Thyroid gland (tissue), 4 donors: ENCODE measurements at regions not wholly inside any gene's neighbourhood (a gene's known extent, or its start where the extent isn't known, plus 50 kb on each side); places are given as distances from the start of the nearest gene placed in this dataset.

ENCODE experiments used
- DNase-seq, 2 donors: peaks; one replicate each; pipeline ENCODE4 v3.0.0-alpha.2; 2019
- H3K27ac ChIP-seq, 3 donors: fragments of 200-600 bp; sonication (generic); 1 replicate in 2 of 3; 2 replicates in 1 of 3; pipeline ENCODE4 v1.5.1; 2016 to 2019; ENCODE audit warnings: mild to moderate bottlenecking in 1 of 3, moderate library complexity in 1 of 3
- H3K27me3 ChIP-seq: fragments of 200-600 bp; sonication (generic); one replicate; pipeline ENCODE4 v1.5.1; 2019
- H3K36me3 ChIP-seq, 2 donors: fragments of 200-600 bp; sonication (generic); one replicate each; pipeline ENCODE4 v1.5.1; 2016 to 2019
- H3K4me1 ChIP-seq, 2 donors: fragments of 200-600 bp; sonication (generic); one replicate each; pipeline ENCODE4 v1.5.1; 2017 to 2019
- H3K4me3 ChIP-seq, 3 donors: fragments of 200-600 bp; sonication (generic); replicated peaks in 1 of 3; 1 replicate in 2 of 3; 2 replicates in 1 of 3; pipeline ENCODE4 v1.5.1; 2016; ENCODE audit warnings: mild to moderate bottlenecking in 1 of 3
- H3K9me3 ChIP-seq: fragments of 200-600 bp; sonication (generic); one replicate; pipeline ENCODE4 v1.5.1; 2017
- POLR2A ChIP-seq, 2 donors: fragments of 450-650 bp; IDR thresholded peaks; one replicate each; pipeline ENCODE4 v1.6.1; 2017; ENCODE audit warnings: antibody characterized with exemption in 2 of 2, mild to moderate bottlenecking in 2 of 2, moderate library complexity in 1 of 2
- WGBS, 2 donors: methylation state at CpG; one replicate each; pipeline ENCODE4 v1.1.5; 2017; 5-methylcytosine and 5-hydroxymethylcytosine counted together
- intact Hi-C: fragments of 100-400 bp; cut with DNase I; formaldehyde crosslinking; loops from one replicate; pipeline ENCODE4 v1.15.1; 2023
- TF ChIP-seq, protein P1 (sequence below), 6 experiments: fragments of 200-600 bp in 3 of 6; fragments of 450-650 bp in 3 of 6; sonication (generic) in 3 of 6; IDR thresholded peaks; one replicate each; pipeline ENCODE4 v1.5.1; 2016 to 2019; ENCODE audit warnings: antibody characterized with exemption in 6 of 6, mild to moderate bottlenecking in 2 of 6, inconsistent platforms in 1 of 6, moderate library complexity in 1 of 6

DNA sequence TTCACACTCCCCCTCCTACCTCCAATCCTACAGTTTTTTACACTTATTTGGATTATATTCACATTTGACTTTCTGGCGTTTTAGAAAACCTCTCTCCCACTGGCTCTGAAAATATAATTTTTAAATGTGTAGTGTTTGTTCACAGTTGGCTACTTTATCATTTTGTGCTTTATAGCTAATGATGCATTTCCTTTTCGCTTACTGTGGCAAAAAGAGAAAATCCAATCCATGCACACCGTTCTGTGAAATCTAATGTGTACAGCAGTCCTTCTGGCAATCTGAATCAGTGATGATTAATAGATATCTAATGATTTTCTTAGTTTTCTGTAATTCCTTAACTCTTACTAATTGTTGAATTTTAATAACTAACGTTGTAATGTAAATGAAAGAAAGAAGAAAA, 271.5 kb downstream of the ARAP2 start:
- H3K4me1 ChIP-seq: no peaks in the 10 kb centered on the region
- no peak overlapping the region for H3K27ac ChIP-seq
- intact Hi-C loops: no loop called here
- H3K36me3 ChIP-seq: no peaks in the 10 kb centered on the region
- no peak for DNase-seq
- WGBS, 2 donors: 40 to 42% methylated on average over 4 of the region's 4 CpGs
- no peaks in the 10 kb centered on the region for H3K9me3 ChIP-seq
- no peak for TF ChIP-seq POLR2A (IDR thresholded peaks at IDR 0.05)
- TF ChIP-seq, protein P1, sequence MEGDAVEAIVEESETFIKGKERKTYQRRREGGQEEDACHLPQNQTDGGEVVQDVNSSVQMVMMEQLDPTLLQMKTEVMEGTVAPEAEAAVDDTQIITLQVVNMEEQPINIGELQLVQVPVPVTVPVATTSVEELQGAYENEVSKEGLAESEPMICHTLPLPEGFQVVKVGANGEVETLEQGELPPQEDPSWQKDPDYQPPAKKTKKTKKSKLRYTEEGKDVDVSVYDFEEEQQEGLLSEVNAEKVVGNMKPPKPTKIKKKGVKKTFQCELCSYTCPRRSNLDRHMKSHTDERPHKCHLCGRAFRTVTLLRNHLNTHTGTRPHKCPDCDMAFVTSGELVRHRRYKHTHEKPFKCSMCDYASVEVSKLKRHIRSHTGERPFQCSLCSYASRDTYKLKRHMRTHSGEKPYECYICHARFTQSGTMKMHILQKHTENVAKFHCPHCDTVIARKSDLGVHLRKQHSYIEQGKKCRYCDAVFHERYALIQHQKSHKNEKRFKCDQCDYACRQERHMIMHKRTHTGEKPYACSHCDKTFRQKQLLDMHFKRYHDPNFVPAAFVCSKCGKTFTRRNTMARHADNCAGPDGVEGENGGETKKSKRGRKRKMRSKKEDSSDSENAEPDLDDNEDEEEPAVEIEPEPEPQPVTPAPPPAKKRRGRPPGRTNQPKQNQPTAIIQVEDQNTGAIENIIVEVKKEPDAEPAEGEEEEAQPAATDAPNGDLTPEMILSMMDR (IDR thresholded peaks at IDR 0.05): no peak
- no peaks in the 10 kb centered on the region for H3K27me3 ChIP-seq
- H3K4me3 ChIP-seq: no peak overlapping the region

GRCh38 chr4:35975617-35976355, 268.5 kb downstream of the ARAP2 start:
- Histone ChIP-seq H3K4me3 (no peak overlapping the region), H3K4me1 (no peaks in the 10 kb centered on the region), H3K27ac (no peak overlapping the region), H3K27me3 (no peaks in the 10 kb centered on the region), H3K36me3 (no peaks in the 10 kb centered on the region), H3K9me3 (no peaks in the 10 kb centered on the region)
- intact Hi-C loops: no loop called here
- TF ChIP-seq, protein P1 (IDR thresholded peaks at IDR 0.05): no peak
- no peak for TF ChIP-seq POLR2A (IDR thresholded peaks at IDR 0.05)
- WGBS, 2 donors: 90 to 93% methylated on average over 4 of the region's 4 CpGs
- no peak for DNase-seq

- Histone ChIP-seq H3K4me3 (no peak overlapping the region), H3K9me3 (no peaks in the 10 kb centered on the region), H3K36me3 (no peaks in the 10 kb centered on the region), H3K27ac (no peak overlapping the region), H3K27me3 (no peaks in the 10 kb centered on the region), H3K4me1 (no peaks in the 10 kb centered on the region)
- DNase-seq: no peak
- intact Hi-C loops: no loop called here
- no peak for TF ChIP-seq POLR2A (IDR thresholded peaks at IDR 0.05)
These were observed 265.8 kb downstream of the ARAP2 start for GRCh38 chr4:35978551-35978950.

- intact Hi-C loops: no loop called here
- Histone ChIP-seq H3K36me3 (no peaks in the 10 kb centered on the region), H3K27ac (no peak overlapping the region), H3K4me1 (no peaks in the 10 kb centered on the region), H3K4me3 (no peak overlapping the region), H3K27me3 (no peaks in the 10 kb centered on the region), H3K9me3 (no peaks in the 10 kb centered on the region)
- TF ChIP-seq, protein P1 (IDR thresholded peaks at IDR 0.05): no peak
- TF ChIP-seq POLR2A (IDR thresholded peaks at IDR 0.05): no peak
- 100% methylated on average over 1 of the region's 1 CpG for WGBS, 2 donors
- no peak for DNase-seq
These were observed 262.0 kb downstream of the ARAP2 start for GRCh38 chr4:35982318-35982717.

GRCh38 chr4:35986537-35986936, 257.8 kb downstream of the ARAP2 start:
- DNase-seq: no peak
- Histone ChIP-seq H3K36me3 (no peaks in the 10 kb centered on the region), H3K9me3 (no peaks in the 10 kb centered on the region), H3K4me1 (no peaks in the 10 kb centered on the region), H3K4me3 (no peak overlapping the region), H3K27me3 (no peaks in the 10 kb centered on the region), H3K27ac (no peak overlapping the region)
- intact Hi-C loops: no loop called here
- TF ChIP-seq, protein P1 (IDR thresholded peaks at IDR 0.05): no peak
- no peak for TF ChIP-seq POLR2A (IDR thresholded peaks at IDR 0.05)
- WGBS, 2 donors: 83 to 84% methylated on average over 1 of the region's 1 CpG
